ENCODE measurements at regions not wholly inside any gene's neighbourhood (a gene's known extent, or its start where the extent isn't known, plus 50 kb on each side); places are given as distances from the start of the nearest gene placed in this dataset.

DNA sequence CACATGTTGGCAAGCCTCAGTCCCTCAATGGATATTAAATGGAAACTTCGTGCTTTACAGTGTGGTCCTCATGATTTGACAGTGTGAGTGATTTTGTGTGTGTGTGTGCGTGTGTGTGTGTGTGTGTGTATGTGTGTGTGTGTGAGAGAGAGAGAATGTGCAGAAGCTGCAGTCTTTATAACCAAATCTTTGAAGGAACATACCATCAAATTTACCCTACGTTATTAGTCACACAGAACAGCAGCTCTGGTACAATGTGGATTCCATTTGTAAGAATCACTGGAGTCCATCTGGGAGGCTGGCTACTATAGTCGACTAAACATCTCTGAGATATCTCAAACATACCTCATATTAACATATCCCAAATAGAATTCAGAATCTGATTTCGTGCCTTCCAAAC is 928.0 kb upstream of the POT1 start:
- TF ChIP-seq, protein P1, sequence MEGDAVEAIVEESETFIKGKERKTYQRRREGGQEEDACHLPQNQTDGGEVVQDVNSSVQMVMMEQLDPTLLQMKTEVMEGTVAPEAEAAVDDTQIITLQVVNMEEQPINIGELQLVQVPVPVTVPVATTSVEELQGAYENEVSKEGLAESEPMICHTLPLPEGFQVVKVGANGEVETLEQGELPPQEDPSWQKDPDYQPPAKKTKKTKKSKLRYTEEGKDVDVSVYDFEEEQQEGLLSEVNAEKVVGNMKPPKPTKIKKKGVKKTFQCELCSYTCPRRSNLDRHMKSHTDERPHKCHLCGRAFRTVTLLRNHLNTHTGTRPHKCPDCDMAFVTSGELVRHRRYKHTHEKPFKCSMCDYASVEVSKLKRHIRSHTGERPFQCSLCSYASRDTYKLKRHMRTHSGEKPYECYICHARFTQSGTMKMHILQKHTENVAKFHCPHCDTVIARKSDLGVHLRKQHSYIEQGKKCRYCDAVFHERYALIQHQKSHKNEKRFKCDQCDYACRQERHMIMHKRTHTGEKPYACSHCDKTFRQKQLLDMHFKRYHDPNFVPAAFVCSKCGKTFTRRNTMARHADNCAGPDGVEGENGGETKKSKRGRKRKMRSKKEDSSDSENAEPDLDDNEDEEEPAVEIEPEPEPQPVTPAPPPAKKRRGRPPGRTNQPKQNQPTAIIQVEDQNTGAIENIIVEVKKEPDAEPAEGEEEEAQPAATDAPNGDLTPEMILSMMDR (IDR thresholded peaks at IDR 0.05 in 8 of 11, conservative IDR thresholded peaks at IDR 0.05 in 3 of 11) = no peak
- TF ChIP-seq POLR2AphosphoS5 (IDR thresholded peaks at IDR 0.05) (no peak), POLR2A (IDR thresholded peaks at IDR 0.05) (no peak)

All from spleen (tissue), 7 donors.